ENCODE measurements at regions not wholly inside any gene's neighbourhood (a gene's known extent, or its start where the extent isn't known, plus 50 kb on each side); places are given as distances from the start of the nearest gene placed in this dataset.

DNA sequence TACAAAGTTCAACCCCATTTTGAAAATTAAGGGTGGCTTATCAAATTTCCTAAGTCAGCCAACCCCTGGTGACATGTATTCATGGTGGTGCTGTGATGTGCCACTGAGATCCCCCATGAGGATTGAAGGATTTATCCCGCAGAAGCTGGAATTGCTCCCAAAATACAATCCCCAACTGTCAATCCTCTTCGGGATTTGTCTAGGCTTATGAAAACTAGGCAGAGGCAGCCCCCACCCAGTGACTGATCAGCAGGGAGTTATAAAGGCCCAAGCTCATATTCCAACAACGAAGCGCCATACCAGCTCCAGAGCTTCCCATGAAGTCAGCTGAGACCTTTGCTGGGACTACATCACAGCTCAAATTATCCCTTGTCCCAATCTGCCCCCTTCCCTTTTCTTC is 316.0 kb downstream of the ENC1 start:
- POLR2A ChIA-PET (ENCODE audit: partially characterized antibody), result no interaction called here
- no peaks in the 10 kb centered on the region for H3K23me2 ChIP-seq (ENCODE audit: low read depth, low read length)
- no peaks in the 10 kb centered on the region for H3K79me2 ChIP-seq (ENCODE audit: control insufficient read depth in 1 of 2, insufficient read depth in 2 of 2, low read length in 2 of 2)
- no peak overlapping the region for H2BK5ac ChIP-seq (ENCODE audit: low read depth, low read length)
- no peak overlapping the region for H3K23ac ChIP-seq (ENCODE audit: insufficient read length)
- H3K14ac ChIP-seq (ENCODE audit: insufficient read length), result no peak overlapping the region
- no peak overlapping the region for H2AK5ac ChIP-seq (ENCODE audit: low read depth, low read length)
- no peaks in the 10 kb centered on the region for H3K36me3 ChIP-seq (ENCODE audit: control insufficient read depth in 2 of 4, insufficient read depth in 4 of 4, low read length in 3 of 4)
- CTCF ChIA-PET (ENCODE audit: partially characterized antibody), result interaction anchor here (1.3 to 1.4 kb wide), 2 partner anchors 12 to 65 kb away, joined by 4 read pairs; no protein-coding TSS in a partner anchor
- H3K9me3 ChIP-seq (ENCODE audit: insufficient read depth in 2 of 2, low read depth in 1 of 2, low read length in 1 of 2), result no peaks in the 10 kb centered on the region
- no peak overlapping the region for H2BK15ac ChIP-seq (ENCODE audit: low read length)
- 94% methylated on average over 4 of the region's 4 CpGs; no CpG with 5 or more reads in 1 of the 2 experiments for WGBS, 2 experiments (ENCODE audit: extremely low coverage in 1 of 2, insufficient coverage in 1 of 2, insufficient read length in 1 of 2, insufficient replicate concordance in 2 of 2, low coverage in 1 of 2, low lambda C conversion rate in 2 of 2, missing lambda C conversion rate in 1 of 2)
- H3K9ac ChIP-seq (replicated peaks in 1 of 4; ENCODE audit: extremely low read depth in 1 of 4, low read depth in 3 of 4, low read length in 3 of 4), result no peak overlapping the region
- no peak overlapping the region for H4K5ac ChIP-seq (ENCODE audit: insufficient read length, low read depth, low read length)
- H3K79me1 ChIP-seq (ENCODE audit: low read depth, low read length), result no peaks in the 10 kb centered on the region
- H4K91ac ChIP-seq (replicated peaks; ENCODE audit: insufficient read length, low read length), result no peak overlapping the region
- H3K18ac ChIP-seq (ENCODE audit: extremely low read depth, low read length), result no peak overlapping the region
- H3K4me1 ChIP-seq (replicated peaks in 1 of 4; ENCODE audit: control insufficient read depth in 3 of 4, insufficient read depth in 4 of 4, low read length in 3 of 4), result peaks cover 0 to 7% (median 0%) of the 10 kb centered on the region in 4 experiments; a peak in 1 of 7 replicates
- no peak overlapping the region for H3K27ac ChIP-seq (ENCODE audit: low read depth, low read length)
- FAIRE-seq (no peak), DNase-seq (ENCODE audit: low read depth in 1 of 2, low spot score in 2 of 2) (no peak)
- no peak overlapping the region for H3K56ac ChIP-seq (replicated peaks; ENCODE audit: insufficient read length, low read depth, low read length)
- H2BK12ac ChIP-seq (ENCODE audit: low read depth, low read length), result no peak overlapping the region
- H3K27me3 ChIP-seq (replicated peaks in 1 of 4; ENCODE audit: control insufficient read depth in 3 of 4, extremely low read depth in 1 of 4, insufficient read depth in 3 of 4, low read length in 3 of 4), result no peaks in the 10 kb centered on the region
- H3K4me2 ChIP-seq (ENCODE audit: insufficient read depth in 1 of 2, low read depth in 2 of 2, low read length in 2 of 2), result no peak overlapping the region
- no peaks in the 10 kb centered on the region for H4K20me1 ChIP-seq (replicated peaks in 1 of 2; ENCODE audit: control insufficient read depth in 1 of 2, insufficient read depth in 2 of 2, low read length in 2 of 2)
- no peak overlapping the region for H4K8ac ChIP-seq (ENCODE audit: extremely low read depth, insufficient read depth, low read length)
- H2AFZ ChIP-seq (ENCODE audit: low read length), result no peak overlapping the region
- no peak overlapping the region for H3K4ac ChIP-seq (replicated peaks; ENCODE audit: insufficient read length, low read depth, low read length)
- no peak overlapping the region for H3K4me3 ChIP-seq (ENCODE audit: extremely low read depth in 1 of 4, insufficient read depth in 2 of 4, low read depth in 3 of 4, low read length in 4 of 4)
- H2BK120ac ChIP-seq (replicated peaks; ENCODE audit: low read depth, low read length), result no peak overlapping the region
- no peak overlapping the region for H2BK20ac ChIP-seq (ENCODE audit: low read length)
- TF ChIP-seq, protein P1, sequence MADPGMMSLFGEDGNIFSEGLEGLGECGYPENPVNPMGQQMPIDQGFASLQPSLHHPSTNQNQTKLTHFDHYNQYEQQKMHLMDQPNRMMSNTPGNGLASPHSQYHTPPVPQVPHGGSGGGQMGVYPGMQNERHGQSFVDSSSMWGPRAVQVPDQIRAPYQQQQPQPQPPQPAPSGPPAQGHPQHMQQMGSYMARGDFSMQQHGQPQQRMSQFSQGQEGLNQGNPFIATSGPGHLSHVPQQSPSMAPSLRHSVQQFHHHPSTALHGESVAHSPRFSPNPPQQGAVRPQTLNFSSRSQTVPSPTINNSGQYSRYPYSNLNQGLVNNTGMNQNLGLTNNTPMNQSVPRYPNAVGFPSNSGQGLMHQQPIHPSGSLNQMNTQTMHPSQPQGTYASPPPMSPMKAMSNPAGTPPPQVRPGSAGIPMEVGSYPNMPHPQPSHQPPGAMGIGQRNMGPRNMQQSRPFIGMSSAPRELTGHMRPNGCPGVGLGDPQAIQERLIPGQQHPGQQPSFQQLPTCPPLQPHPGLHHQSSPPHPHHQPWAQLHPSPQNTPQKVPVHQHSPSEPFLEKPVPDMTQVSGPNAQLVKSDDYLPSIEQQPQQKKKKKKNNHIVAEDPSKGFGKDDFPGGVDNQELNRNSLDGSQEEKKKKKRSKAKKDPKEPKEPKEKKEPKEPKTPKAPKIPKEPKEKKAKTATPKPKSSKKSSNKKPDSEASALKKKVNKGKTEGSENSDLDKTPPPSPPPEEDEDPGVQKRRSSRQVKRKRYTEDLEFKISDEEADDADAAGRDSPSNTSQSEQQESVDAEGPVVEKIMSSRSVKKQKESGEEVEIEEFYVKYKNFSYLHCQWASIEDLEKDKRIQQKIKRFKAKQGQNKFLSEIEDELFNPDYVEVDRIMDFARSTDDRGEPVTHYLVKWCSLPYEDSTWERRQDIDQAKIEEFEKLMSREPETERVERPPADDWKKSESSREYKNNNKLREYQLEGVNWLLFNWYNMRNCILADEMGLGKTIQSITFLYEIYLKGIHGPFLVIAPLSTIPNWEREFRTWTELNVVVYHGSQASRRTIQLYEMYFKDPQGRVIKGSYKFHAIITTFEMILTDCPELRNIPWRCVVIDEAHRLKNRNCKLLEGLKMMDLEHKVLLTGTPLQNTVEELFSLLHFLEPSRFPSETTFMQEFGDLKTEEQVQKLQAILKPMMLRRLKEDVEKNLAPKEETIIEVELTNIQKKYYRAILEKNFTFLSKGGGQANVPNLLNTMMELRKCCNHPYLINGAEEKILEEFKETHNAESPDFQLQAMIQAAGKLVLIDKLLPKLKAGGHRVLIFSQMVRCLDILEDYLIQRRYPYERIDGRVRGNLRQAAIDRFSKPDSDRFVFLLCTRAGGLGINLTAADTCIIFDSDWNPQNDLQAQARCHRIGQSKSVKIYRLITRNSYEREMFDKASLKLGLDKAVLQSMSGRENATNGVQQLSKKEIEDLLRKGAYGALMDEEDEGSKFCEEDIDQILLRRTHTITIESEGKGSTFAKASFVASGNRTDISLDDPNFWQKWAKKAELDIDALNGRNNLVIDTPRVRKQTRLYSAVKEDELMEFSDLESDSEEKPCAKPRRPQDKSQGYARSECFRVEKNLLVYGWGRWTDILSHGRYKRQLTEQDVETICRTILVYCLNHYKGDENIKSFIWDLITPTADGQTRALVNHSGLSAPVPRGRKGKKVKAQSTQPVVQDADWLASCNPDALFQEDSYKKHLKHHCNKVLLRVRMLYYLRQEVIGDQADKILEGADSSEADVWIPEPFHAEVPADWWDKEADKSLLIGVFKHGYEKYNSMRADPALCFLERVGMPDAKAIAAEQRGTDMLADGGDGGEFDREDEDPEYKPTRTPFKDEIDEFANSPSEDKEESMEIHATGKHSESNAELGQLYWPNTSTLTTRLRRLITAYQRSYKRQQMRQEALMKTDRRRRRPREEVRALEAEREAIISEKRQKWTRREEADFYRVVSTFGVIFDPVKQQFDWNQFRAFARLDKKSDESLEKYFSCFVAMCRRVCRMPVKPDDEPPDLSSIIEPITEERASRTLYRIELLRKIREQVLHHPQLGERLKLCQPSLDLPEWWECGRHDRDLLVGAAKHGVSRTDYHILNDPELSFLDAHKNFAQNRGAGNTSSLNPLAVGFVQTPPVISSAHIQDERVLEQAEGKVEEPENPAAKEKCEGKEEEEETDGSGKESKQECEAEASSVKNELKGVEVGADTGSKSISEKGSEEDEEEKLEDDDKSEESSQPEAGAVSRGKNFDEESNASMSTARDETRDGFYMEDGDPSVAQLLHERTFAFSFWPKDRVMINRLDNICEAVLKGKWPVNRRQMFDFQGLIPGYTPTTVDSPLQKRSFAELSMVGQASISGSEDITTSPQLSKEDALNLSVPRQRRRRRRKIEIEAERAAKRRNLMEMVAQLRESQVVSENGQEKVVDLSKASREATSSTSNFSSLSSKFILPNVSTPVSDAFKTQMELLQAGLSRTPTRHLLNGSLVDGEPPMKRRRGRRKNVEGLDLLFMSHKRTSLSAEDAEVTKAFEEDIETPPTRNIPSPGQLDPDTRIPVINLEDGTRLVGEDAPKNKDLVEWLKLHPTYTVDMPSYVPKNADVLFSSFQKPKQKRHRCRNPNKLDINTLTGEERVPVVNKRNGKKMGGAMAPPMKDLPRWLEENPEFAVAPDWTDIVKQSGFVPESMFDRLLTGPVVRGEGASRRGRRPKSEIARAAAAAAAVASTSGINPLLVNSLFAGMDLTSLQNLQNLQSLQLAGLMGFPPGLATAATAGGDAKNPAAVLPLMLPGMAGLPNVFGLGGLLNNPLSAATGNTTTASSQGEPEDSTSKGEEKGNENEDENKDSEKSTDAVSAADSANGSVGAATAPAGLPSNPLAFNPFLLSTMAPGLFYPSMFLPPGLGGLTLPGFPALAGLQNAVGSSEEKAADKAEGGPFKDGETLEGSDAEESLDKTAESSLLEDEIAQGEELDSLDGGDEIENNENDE (IDR thresholded peaks at IDR 0.05; ENCODE audit: insufficient replicate concordance, low read length), result no peak
